Activated naive CD4-positive, alpha-beta T cell treated with anti-CD3 and anti-CD28 coated beads, Interleukin-2, amount 10 ng/mL, durations not matched to agents 7 days and 5 days (primary cell): ENCODE measurements at regions not wholly inside any gene's neighbourhood (a gene's known extent, or its start where the extent isn't known, plus 50 kb on each side); places are given as distances from the start of the nearest gene placed in this dataset.
"Not testable (repeated sequence)": the region's sequence is repeated elsewhere in the genome, so short reads cannot be mapped to it uniquely, and the experiment has no call there.

ENCODE experiments used
- CTCF ChIA-PET: fragments of 350-600 bp; sonication (Branson Sonifier 250); formaldehyde crosslinking; loops from one replicate; lab custom pipeline; 2021; ENCODE audit warnings: antibody characterized with exemption; lab: Charles Lee
- DNase-seq: peaks from one replicate; pipeline ENCODE4 v3.0.0-alpha.2; 2020
- H3K27ac Mint-ChIP-seq: one replicate; pipeline ENCODE4 v1.8.0; 2021; ENCODE audit warnings: mild to moderate bottlenecking, moderate library complexity, mixed read lengths
- H3K27me3 Mint-ChIP-seq: one replicate; pipeline ENCODE4 v1.8.0; 2021; ENCODE audit warnings: mild to moderate bottlenecking, mixed read lengths
- H3K36me3 Mint-ChIP-seq: one replicate; pipeline ENCODE4 v1.8.0; 2021; ENCODE audit warnings: mixed read lengths
- H3K4me1 Mint-ChIP-seq: one replicate; pipeline ENCODE4 v1.8.0; 2021; ENCODE audit warnings: mixed read lengths
- H3K4me3 Mint-ChIP-seq: one replicate; pipeline ENCODE4 v1.8.0; 2021; ENCODE audit warnings: mild to moderate bottlenecking, moderate library complexity, mixed read lengths
- H3K9me3 Mint-ChIP-seq: one replicate; pipeline ENCODE4 v1.8.0; 2021; ENCODE audit warnings: mixed read lengths

GRCh38 chr7:89559596-89559995, 594.7 kb upstream of the STEAP1 start:
- H3K4me3 Mint-ChIP-seq = no peak overlapping the region
- CTCF ChIA-PET = no interaction called here

GRCh38 chr7:89563597-89563996, 590.7 kb upstream of the STEAP1 start:
- Mint-ChIP-seq H3K27me3 (no peaks in the 10 kb centered on the region), H3K36me3 (no peaks in the 10 kb centered on the region), H3K27ac (no peak overlapping the region), H3K9me3 (no peaks in the 10 kb centered on the region), H3K4me3 (no peak overlapping the region), H3K4me1 (no peaks in the 10 kb centered on the region)
- CTCF ChIA-PET = interaction anchor here (1.4 kb wide), 1 partner anchor 59 kb away, joined by 4 read pairs; no protein-coding TSS in a partner anchor
- DNase-seq = no peak

More at GRCh38 chr7:89559596-89559995, 594.7 kb upstream of the STEAP1 start:
- peaks cover 3% of the 10 kb centered on the region for H3K27me3 Mint-ChIP-seq
- DNase-seq = no peak
- H3K27ac Mint-ChIP-seq = no peak overlapping the region
- no peaks in the 10 kb centered on the region for H3K9me3 Mint-ChIP-seq
- H3K36me3 Mint-ChIP-seq = no peaks in the 10 kb centered on the region
- H3K4me1 Mint-ChIP-seq = no peaks in the 10 kb centered on the region

GRCh38 chr7:89584896-89585295, 569.4 kb upstream of the STEAP1 start:
- Mint-ChIP-seq H3K36me3 (peaks cover 4% of the 10 kb centered on the region), H3K4me1 (no peaks in the 10 kb centered on the region), H3K9me3 (peaks cover 17% of the 10 kb centered on the region), H3K27ac (no peak overlapping the region), H3K27me3 (no peaks in the 10 kb centered on the region), H3K4me3 (no peak overlapping the region)
- CTCF ChIA-PET = no interaction called here
- DNase-seq = no peak

- no peaks in the 10 kb centered on the region for H3K27me3 Mint-ChIP-seq
- peaks cover 2% of the 10 kb centered on the region for H3K9me3 Mint-ChIP-seq
- H3K4me1 Mint-ChIP-seq = no peaks in the 10 kb centered on the region
- CTCF ChIA-PET = no interaction called here
- H3K36me3 Mint-ChIP-seq = no peaks in the 10 kb centered on the region
- no peak overlapping the region for H3K4me3 Mint-ChIP-seq
- no peak overlapping the region for H3K27ac Mint-ChIP-seq
- DNase-seq = no peak
Measured at GRCh38 chr7:89593125-89593524, 561.1 kb upstream of the STEAP1 start.

GRCh38 chr7:89602984-89603383, 551.3 kb upstream of the STEAP1 start:
- Mint-ChIP-seq H3K4me3 (no peak overlapping the region), H3K9me3 (peaks cover 15% of the 10 kb centered on the region), H3K36me3 (peaks cover 24% of the 10 kb centered on the region), H3K4me1 (peaks cover 43% of the 10 kb centered on the region), H3K27ac (no peak overlapping the region), H3K27me3 (no peaks in the 10 kb centered on the region)
- no peak for DNase-seq
- CTCF ChIA-PET = no interaction called here

- H3K4me1 Mint-ChIP-seq = peaks cover 67% of the 10 kb centered on the region
- H3K27me3 Mint-ChIP-seq = no peaks in the 10 kb centered on the region
- DNase-seq = no peak
- peaks cover 43% of the 10 kb centered on the region for H3K36me3 Mint-ChIP-seq
- peak overlapping the region; percentile 39 for H3K27ac Mint-ChIP-seq
- H3K9me3 Mint-ChIP-seq = peaks cover 18% of the 10 kb centered on the region
- CTCF ChIA-PET = interaction anchor here (1.5 kb wide), 1 partner anchor 17 kb away, joined by 3 read pairs; no protein-coding TSS in a partner anchor
- H3K4me3 Mint-ChIP-seq = no peak overlapping the region
Measured at GRCh38 chr7:89605362-89605761, 548.9 kb upstream of the STEAP1 start.

- Mint-ChIP-seq H3K4me3 (peak overlapping the region; percentile 39), H3K27me3 (no peaks in the 10 kb centered on the region), H3K4me1 (peaks cover 72% of the 10 kb centered on the region), H3K9me3 (peaks cover 17% of the 10 kb centered on the region), H3K36me3 (peaks cover 43% of the 10 kb centered on the region), H3K27ac (peak overlapping the region; percentile 89)
- CTCF ChIA-PET = interaction anchor here (1.8 kb wide), 1 partner anchor 17 kb away, joined by 9 read pairs; no protein-coding TSS in a partner anchor
- DNase-seq = no peak
Measured at GRCh38 chr7:89606511-89606910, 547.8 kb upstream of the STEAP1 start.

GRCh38 chr7:89607792-89608191, 546.5 kb upstream of the STEAP1 start:
- peak; percentile 78 for DNase-seq
- CTCF ChIA-PET = interaction anchor here (0.6 to 1.8 kb wide), 2 partner anchors 15 to 706 kb away, joined by 4 to 9 read pairs; no protein-coding TSS in a partner anchor
- Mint-ChIP-seq H3K27ac (peak overlapping the region; percentile 89), H3K27me3 (no peaks in the 10 kb centered on the region), H3K4me1 (peaks cover 72% of the 10 kb centered on the region), H3K36me3 (peaks cover 37% of the 10 kb centered on the region), H3K9me3 (peaks cover 15% of the 10 kb centered on the region), H3K4me3 (peak overlapping the region; percentile 25)

- CTCF ChIA-PET, H3K36me3 Mint-ChIP-seq: not testable (repeated sequence)
Measured at GRCh38 chr7:89616829-89617228, 537.4 kb upstream of the STEAP1 start.

GRCh38 chr7:89618274-89618673, 536.0 kb upstream of the STEAP1 start:
- H3K4me3 Mint-ChIP-seq = no peak overlapping the region
- H3K4me1 Mint-ChIP-seq = peaks cover 34% of the 10 kb centered on the region
- H3K27me3 Mint-ChIP-seq = peaks cover 4% of the 10 kb centered on the region
- no peak overlapping the region for H3K27ac Mint-ChIP-seq
- peaks cover 14% of the 10 kb centered on the region for H3K36me3 Mint-ChIP-seq
- DNase-seq = no peak
- CTCF ChIA-PET = no interaction called here
- H3K9me3 Mint-ChIP-seq = peaks cover 15% of the 10 kb centered on the region

More at GRCh38 chr7:89616829-89617228, 537.4 kb upstream of the STEAP1 start:
- H3K4me3 Mint-ChIP-seq, H3K9me3 Mint-ChIP-seq, DNase-seq, H3K27me3 Mint-ChIP-seq, H3K27ac Mint-ChIP-seq: not testable (repeated sequence)
- peaks cover 20% of the 10 kb centered on the region for H3K4me1 Mint-ChIP-seq

GRCh38 chr7:89621925-89622641, 532.2 kb upstream of the STEAP1 start:
- Mint-ChIP-seq H3K9me3 (peaks cover 15% of the 10 kb centered on the region), H3K27ac (peak overlapping the region; percentile 43), H3K4me1 (peaks cover 39% of the 10 kb centered on the region), H3K27me3 (peaks cover 14% of the 10 kb centered on the region), H3K4me3 (no peak overlapping the region), H3K36me3 (peaks cover 14% of the 10 kb centered on the region)
- CTCF ChIA-PET = interaction anchor here (0.6 to 1.7 kb wide), 15 partner anchors 10 to 1074 kb away, joined by 3 to 11 read pairs (median 3); no protein-coding TSS in a partner anchor
- no peak for DNase-seq

GRCh38 chr7:89623018-89623672, 531.1 kb upstream of the STEAP1 start:
- peaks cover 14% of the 10 kb centered on the region for H3K27me3 Mint-ChIP-seq
- H3K9me3 Mint-ChIP-seq = peaks cover 15% of the 10 kb centered on the region
- CTCF ChIA-PET = interaction anchor here (0.7 to 1.7 kb wide), 19 partner anchors 11 to 1075 kb away, joined by 3 to 11 read pairs (median 3); no protein-coding TSS in a partner anchor

GRCh38 chr7:89624155-89624554, 530.1 kb upstream of the STEAP1 start:
- not testable (repeated sequence) for H3K27me3 Mint-ChIP-seq, DNase-seq, H3K4me3 Mint-ChIP-seq
- H3K4me1 Mint-ChIP-seq = peaks cover 32% of the 10 kb centered on the region
- CTCF ChIA-PET = interaction anchor here (1.3 kb wide), 1 partner anchor 833 kb away, joined by 3 read pairs; no protein-coding TSS in a partner anchor
- H3K9me3 Mint-ChIP-seq = peaks cover 15% of the 10 kb centered on the region
- H3K27ac Mint-ChIP-seq = peak overlapping the region; percentile 3
- peaks cover 14% of the 10 kb centered on the region for H3K36me3 Mint-ChIP-seq

More at GRCh38 chr7:89623018-89623672, 531.1 kb upstream of the STEAP1 start:
- peak; percentile 54 for DNase-seq
- Mint-ChIP-seq H3K27ac (peak overlapping the region; percentile 50), H3K4me3 (no peak overlapping the region), H3K4me1 (peaks cover 39% of the 10 kb centered on the region), H3K36me3 (peaks cover 14% of the 10 kb centered on the region)

- Mint-ChIP-seq H3K9me3 (no peaks in the 10 kb centered on the region), H3K4me3 (no peak overlapping the region), H3K4me1 (no peaks in the 10 kb centered on the region), H3K27ac (no peak overlapping the region), H3K27me3 (no peaks in the 10 kb centered on the region), H3K36me3 (no peaks in the 10 kb centered on the region)
- no peak for DNase-seq
- CTCF ChIA-PET = no interaction called here
Measured at GRCh38 chr7:89648509-89648908, 505.8 kb upstream of the STEAP1 start.
